ENCODE measurements at regions not wholly inside any gene's neighbourhood (a gene's known extent, or its start where the extent isn't known, plus 50 kb on each side); places are given as distances from the start of the nearest gene placed in this dataset.
"Not testable (repeated sequence)": the region's sequence is repeated elsewhere in the genome, so short reads cannot be mapped to it uniquely, and the experiment has no call there.

DNA sequence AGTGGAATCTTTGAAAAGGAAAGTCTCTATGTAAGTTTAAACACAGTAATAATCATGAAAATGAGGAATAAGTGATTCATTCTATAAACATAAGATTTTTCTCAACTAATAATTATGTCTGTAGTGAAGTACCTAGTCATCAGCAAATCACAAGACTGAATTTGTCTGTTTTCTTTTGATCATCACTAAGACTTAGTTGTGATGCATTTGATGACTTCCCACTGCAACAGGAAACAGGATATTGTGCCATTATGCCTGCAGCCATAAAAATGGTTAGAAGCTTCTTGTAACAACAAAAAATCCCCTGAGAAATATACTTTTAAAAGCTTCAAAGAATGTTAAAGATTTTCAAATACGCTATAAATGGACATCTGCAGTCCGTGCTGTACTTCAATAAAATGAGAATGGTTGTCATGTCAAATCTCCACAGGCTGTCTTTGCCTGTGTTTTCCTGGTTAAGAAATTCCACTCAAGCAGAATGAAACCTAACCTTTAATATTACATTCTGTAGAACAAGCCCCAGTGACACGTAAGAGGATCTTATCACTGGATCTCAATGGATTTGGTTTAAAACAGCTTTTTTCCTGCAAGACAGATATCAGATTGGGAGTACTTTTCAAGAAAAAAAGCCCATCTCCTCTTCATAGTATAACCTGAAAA is 1262.3 kb upstream of the PHF14 start:
- no peak for DNase-seq (ENCODE audit: low spot score)

- no peak for DNase-seq (ENCODE audit: low spot score)
Measured at GRCh38 chr7:9718071-9718661, 1255.5 kb upstream of the PHF14 start.

GRCh38 chr7:9719303-9719702 is 1254.4 kb upstream of the PHF14 start:
- DNase-seq (ENCODE audit: low spot score), result no peak

GRCh38 chr7:9719721-9720120 is 1254.0 kb upstream of the PHF14 start:
- no peak for DNase-seq (ENCODE audit: low spot score)

GRCh38 chr7:9725940-9726663 is 1247.6 kb upstream of the PHF14 start:
- not testable (repeated sequence) for DNase-seq (ENCODE audit: low spot score)

- not testable (repeated sequence) for DNase-seq (ENCODE audit: low spot score)
Measured at GRCh38 chr7:9726811-9727210, 1246.9 kb upstream of the PHF14 start.

DNA sequence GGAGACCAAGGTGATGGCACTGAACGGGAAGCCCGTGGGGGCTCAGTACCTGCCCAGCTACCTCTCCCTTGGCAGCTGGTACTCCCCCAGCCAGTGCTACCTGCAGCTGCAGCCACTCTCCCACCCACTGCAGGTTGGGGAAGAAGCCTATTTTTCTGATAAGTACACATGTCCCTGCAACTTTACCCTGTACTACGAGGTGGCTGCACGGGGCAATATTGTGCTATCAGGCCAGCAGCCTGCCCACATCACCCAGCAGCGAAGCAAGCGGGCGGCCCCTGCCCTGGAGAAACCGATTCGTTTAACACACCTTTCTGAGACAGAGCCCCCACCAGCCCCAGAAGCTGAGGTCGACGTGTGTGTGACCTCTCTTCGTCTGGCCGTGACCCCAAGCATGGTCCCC is 1246.2 kb upstream of the PHF14 start:
- not testable (repeated sequence) for DNase-seq (ENCODE audit: low spot score)

DNA sequence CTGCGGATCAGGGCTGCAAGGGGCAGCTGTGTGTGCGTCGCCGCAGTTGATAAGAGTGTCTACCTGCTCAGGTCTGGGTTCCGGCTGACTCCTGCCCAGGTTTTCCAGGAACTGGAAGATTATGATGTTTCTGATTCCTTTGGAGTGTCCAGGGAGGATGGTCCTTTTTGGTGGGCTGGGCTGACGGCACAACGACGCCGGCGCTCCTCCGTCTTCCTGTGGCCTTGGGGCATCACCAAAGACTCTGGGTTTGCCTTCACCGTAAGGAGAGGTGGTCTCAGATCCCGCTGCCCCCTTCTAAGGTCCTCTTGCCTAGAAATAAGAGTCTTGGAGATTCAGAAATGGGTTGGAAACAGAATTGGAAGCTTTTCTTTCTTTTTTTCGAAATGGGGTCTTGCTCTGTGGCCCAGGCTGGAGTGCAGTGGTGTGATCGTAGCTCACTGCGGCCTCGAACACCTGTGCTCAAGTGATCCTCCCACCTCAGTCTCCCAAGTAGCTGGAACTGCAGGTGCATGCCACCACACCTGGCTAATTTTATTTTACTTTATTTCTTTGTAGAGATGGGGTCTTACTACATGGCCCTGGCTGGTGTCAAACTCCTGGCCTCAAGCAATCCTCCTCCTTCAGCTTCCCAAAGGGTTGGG is 1245.5 kb upstream of the PHF14 start:
- not testable (repeated sequence) for DNase-seq (ENCODE audit: low spot score)

- DNase-seq (ENCODE audit: low spot score), result no peak
Measured at GRCh38 chr7:9752033-9752432, 1221.6 kb upstream of the PHF14 start.

- DNase-seq (ENCODE audit: low spot score), result no peak
Measured at GRCh38 chr7:9761224-9761623, 1212.4 kb upstream of the PHF14 start.

GRCh38 chr7:9776900-9777299 is 1196.8 kb upstream of the PHF14 start:
- DNase-seq (ENCODE audit: low spot score), result no peak

DNA sequence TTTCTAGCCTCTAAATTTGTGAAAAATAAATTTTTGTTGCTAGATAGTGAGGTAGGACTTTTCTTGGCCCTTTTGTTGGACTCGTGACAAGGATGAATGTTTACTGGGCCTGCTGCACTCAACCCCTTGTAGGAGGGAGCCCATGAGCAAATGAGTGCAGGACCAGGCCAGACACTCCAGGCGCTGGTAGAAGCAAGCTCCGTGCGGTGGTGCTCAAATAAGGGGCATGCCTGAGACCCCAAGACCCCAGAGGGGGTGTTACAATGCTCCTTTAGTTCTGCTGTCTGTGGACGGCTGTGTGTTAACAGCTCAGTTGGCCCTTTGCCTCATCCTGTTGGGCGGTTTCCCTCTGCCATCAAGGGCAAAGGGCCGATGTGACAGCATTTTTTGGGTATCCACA is 1195.3 kb upstream of the PHF14 start:
- no peak for DNase-seq (ENCODE audit: low spot score)

DNA sequence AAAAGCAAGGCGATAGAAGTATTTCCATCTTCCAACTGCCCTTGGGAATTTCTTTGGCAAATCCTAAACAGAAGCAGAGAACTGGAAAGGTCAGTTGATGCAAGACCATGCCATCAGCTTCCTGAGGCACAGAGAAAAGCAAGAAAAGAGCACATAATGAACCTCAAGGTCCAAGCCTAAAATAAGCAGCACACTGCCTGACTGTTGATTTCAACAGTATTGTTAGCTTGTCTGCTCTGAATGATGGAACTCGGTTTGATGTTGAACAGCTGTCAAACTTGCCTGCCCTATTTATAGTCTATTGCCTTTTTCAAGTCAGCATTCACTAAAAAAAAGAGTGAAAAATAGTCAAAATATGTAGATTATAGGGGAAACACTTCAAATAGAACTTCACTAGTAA is 1192.0 kb upstream of the PHF14 start:
- no peak for DNase-seq (ENCODE audit: low spot score)

DNA sequence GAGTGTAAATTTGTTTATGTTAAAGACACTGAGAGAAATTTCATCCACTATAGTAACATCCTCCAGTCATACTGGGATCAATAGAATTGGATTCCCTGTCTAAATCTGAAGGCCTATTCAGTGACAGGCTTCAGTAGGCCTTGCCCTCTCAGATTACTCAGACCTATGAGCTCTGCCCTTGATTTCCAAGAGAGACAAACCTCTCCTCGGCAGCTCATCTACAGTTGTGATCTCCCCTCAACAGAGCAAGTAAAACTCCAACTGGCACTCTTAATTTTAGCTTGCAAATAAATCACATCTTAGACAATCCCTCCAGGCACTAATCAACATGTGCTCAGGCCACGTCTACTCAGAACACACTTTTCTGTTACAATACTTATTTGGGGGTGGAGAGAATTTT is 1191.4 kb upstream of the PHF14 start:
- no peak for DNase-seq (ENCODE audit: low spot score)

DNA sequence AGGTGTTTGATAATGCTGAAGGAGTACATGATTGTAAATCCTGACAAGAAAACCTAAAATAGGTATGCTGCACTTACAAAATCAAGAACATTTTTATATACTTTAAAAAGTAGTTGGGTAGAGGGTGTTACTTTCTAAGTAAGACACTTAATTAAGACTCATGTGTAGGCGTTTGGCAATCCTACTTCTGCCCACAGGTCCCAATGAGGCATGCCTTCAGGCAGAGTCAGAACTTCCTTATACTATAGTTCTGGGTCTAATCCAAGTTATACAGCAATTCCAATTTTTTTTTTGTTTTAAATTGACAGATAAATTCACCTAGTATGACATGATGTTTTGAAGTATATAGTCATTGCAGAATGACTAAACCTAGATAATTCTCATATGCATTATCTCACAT is 1188.5 kb upstream of the PHF14 start:
- no peak for DNase-seq (ENCODE audit: low spot score)

DNA sequence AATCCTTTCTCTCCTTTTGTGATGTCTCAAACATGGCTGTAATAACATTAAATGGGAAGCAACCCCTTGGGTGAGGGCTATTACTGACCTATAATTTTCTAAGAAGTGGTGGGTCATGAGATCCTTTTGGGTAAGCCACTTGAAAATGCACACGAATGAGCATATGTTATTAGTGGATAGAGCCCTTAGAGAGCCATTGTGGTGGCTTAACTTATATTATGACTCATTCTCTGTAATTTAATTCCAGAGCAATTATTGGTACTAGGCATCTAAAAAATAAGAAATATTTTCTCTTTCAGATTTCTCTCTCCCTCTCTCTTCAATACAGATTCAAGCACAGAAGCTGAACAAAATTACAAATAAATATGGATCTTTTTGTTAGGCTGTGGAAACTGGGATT is 1177.4 kb upstream of the PHF14 start:
- DNase-seq (ENCODE audit: low spot score), result no peak

DNA sequence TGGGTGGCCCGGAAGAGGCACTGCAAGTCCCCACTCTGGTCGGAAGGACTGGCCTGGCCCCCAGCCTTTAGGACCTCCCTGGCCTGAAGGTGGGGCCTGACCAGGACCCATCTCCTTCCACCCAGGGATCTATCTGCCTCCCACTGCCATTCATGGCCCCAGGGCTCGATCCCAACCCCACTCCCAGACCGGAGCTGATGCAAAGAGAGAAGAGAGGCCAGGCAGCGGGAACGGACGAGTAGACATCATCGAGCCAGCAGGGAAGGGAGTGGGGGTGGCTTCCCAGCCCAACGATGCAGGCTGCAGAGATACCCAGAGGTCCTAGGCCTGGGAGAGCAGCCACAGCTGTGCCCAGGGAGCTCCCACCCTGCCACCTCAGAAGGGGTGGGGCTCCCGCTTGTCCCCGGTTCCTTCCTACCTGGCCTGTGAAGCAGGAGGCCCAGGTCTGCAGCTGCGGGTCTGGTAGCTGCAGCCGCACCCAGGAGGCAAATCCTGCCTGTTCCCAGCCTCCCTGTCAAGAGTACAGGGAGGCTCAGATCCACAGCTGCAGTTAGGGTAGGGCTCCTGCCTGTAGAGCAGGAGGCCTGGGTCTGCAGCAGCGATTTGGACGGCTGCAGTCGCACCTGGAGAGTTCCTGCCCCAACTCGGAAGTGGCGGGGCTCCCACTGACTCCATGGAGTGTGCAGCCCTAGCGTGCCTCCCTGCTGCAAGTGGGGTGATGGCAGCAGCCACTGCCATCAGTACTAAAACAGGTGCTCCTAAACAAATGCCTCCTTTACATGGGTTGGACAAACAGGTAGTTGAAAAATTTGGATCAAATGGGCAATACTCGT is 1151.0 kb upstream of the PHF14 start:
- DNase-seq (ENCODE audit: low spot score), result no peak

DNA sequence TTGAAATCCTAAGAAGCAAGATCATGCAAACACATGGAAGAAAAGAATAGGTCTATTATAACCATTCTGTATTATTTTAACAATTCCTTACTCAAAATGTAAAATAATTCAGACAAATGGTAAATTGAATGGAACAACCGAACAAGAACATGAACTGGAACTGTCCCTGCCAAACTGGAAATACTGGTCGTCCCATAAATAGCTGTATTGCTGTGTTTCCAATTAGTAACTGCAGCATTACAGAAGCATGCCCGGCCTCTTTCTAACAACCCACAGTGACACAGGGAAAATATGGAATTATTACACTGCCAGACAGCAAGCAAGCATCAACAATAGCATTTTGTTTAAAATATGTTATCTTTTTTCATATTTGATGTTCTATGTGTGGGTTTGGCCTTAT is 1138.5 kb upstream of the PHF14 start:
- DNase-seq (ENCODE audit: low spot score), result no peak

- no peak for DNase-seq (ENCODE audit: low spot score)
Measured at GRCh38 chr7:9836671-9837070, 1137.0 kb upstream of the PHF14 start.

GRCh38 chr7:9842301-9842700 is 1131.4 kb upstream of the PHF14 start:
- DNase-seq (ENCODE audit: low spot score), result no peak

- DNase-seq (ENCODE audit: low spot score), result no peak
Measured at GRCh38 chr7:9846902-9847301, 1126.8 kb upstream of the PHF14 start.

- no peak for DNase-seq (ENCODE audit: low spot score)
Measured at GRCh38 chr7:9854605-9855004, 1119.1 kb upstream of the PHF14 start.
